Sigmoid colon (tissue), 4 donors: ENCODE measurements at regions not wholly inside any gene's neighbourhood (a gene's known extent, or its start where the extent isn't known, plus 50 kb on each side); places are given as distances from the start of the nearest gene placed in this dataset.

ENCODE experiments used
- EP300 ChIP-seq, 4 donors: sonication (generic); formaldehyde crosslinking; IDR thresholded peaks; one replicate each; pipeline ENCODE4 v1.6.1; 2017; ENCODE audit warnings: antibody characterized with exemption in 4 of 4
- POLR2AphosphoS5 ChIP-seq, 4 donors: sonication (generic); formaldehyde crosslinking; IDR thresholded peaks; one replicate each; pipeline ENCODE4 v1.6.1; 2017; ENCODE audit warnings: antibody characterized with exemption in 4 of 4
- TF ChIP-seq, protein P1 (sequence below), 4 experiments: fragments of 450-650 bp in 3 of 4; fragments of 200-600 bp in 1 of 4; IDR thresholded peaks; one replicate each; pipeline ENCODE4 v1.5.1; 2016 to 2019; ENCODE audit warnings: antibody characterized with exemption in 4 of 4, mild to moderate bottlenecking in 3 of 4, moderate library complexity in 2 of 4

DNA sequence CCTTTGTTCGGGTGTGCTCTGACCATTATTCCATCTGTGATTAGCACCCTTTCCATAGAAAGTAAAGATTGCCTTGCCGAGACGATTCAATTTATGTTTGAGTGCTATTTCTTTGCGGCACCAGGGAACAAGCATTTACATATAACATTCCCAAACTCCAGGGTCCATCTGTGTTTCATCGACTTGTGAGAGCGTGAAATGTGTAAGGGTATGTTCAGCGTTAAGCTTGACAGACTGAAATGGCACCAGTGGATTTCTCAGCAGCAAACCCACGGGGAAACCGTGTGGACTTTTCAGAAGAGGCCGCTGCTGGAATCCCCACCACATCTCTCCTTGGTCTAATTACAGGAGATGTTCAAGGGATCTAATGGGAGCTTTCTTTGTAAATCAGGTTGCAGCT, 270.5 kb downstream of the TCERG1L start:
- TF ChIP-seq, protein P1, sequence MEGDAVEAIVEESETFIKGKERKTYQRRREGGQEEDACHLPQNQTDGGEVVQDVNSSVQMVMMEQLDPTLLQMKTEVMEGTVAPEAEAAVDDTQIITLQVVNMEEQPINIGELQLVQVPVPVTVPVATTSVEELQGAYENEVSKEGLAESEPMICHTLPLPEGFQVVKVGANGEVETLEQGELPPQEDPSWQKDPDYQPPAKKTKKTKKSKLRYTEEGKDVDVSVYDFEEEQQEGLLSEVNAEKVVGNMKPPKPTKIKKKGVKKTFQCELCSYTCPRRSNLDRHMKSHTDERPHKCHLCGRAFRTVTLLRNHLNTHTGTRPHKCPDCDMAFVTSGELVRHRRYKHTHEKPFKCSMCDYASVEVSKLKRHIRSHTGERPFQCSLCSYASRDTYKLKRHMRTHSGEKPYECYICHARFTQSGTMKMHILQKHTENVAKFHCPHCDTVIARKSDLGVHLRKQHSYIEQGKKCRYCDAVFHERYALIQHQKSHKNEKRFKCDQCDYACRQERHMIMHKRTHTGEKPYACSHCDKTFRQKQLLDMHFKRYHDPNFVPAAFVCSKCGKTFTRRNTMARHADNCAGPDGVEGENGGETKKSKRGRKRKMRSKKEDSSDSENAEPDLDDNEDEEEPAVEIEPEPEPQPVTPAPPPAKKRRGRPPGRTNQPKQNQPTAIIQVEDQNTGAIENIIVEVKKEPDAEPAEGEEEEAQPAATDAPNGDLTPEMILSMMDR (IDR thresholded peaks at IDR 0.05), result no peak
- no peak for TF ChIP-seq POLR2AphosphoS5 (IDR thresholded peaks at IDR 0.05)
- TF ChIP-seq EP300 (IDR thresholded peaks at IDR 0.05), result no peak
